ENCODE measurements at regions not wholly inside any gene's neighbourhood (a gene's known extent, or its start where the extent isn't known, plus 50 kb on each side); places are given as distances from the start of the nearest gene placed in this dataset.

GRCh38 chr4:184575306-184575705 lies 73.9 kb downstream of the CASP3 start (continued):
- TF ChIP-seq CHD7 (IDR thresholded peaks at IDR 0.05; ENCODE audit: insufficient replicate concordance, low read length) (no peak), PHF8 (conservative IDR thresholded peaks at IDR 0.05; ENCODE audit: low read depth, low read length) (no peak), KDM5A (IDR thresholded peaks at IDR 0.05; ENCODE audit: low read length) (no peak), BCL11A (IDR thresholded peaks at IDR 0.05; ENCODE audit: low read depth in 2 of 2, low read length in 2 of 2) (no peak), SP2 (IDR thresholded peaks at IDR 0.05; ENCODE audit: low read length) (no peak), POLR2A (IDR thresholded peaks at IDR 0.05; ENCODE audit: control extremely low read depth in 1 of 2, low read depth in 2 of 2, low read length in 2 of 2) (no peak), ATF2 (IDR thresholded peaks at IDR 0.05; ENCODE audit: low read length) (no peak), POLR2AphosphoS5 (IDR thresholded peaks at IDR 0.05; ENCODE audit: low read depth, low read length) (no peak), YY1 (IDR thresholded peaks at IDR 0.05; ENCODE audit: low read depth, low read length) (no peak)
